PC-9 (cell line): ENCODE measurements at regions not wholly inside any gene's neighbourhood (a gene's known extent, or its start where the extent isn't known, plus 50 kb on each side); places are given as distances from the start of the nearest gene placed in this dataset.

Experiments
- CTCF ChIP-seq: fragments of 200-600 bp; sonication (generic); conservative IDR thresholded peaks from 2 replicates; pipeline ENCODE4 v1.6.1; 2017; ENCODE audit warnings: mixed run types, antibody characterized with exemption, mild to moderate bottlenecking, moderate library complexity
- EZH2 ChIP-seq: fragments of 200-600 bp; sonication (generic); IDR thresholded peaks from 2 replicates; pipeline ENCODE4 v1.8.0; 2017; ENCODE audit warnings: antibody characterized with exemption, low read depth

GRCh38 chr6:113672491-113673149, 184.5 kb upstream of the MARCKS start:
- TF ChIP-seq EZH2, result no peak
- TF ChIP-seq CTCF, result no peak
